ENCODE measurements at regions not wholly inside any gene's neighbourhood (a gene's known extent, or its start where the extent isn't known, plus 50 kb on each side); places are given as distances from the start of the nearest gene placed in this dataset.
"Not testable (repeated sequence)": the region's sequence is repeated elsewhere in the genome, so short reads cannot be mapped to it uniquely, and the experiment has no call there.

GRCh38 chr5:165015547-165015946 is 1510.1 kb downstream of the MAT2B start:
- Histone ChIP-seq H3K4me3 (ENCODE audit: low read length) (no peak overlapping the region), H3K36me3 (ENCODE audit: control insufficient read depth, insufficient read depth, low read length) (no peaks in the 10 kb centered on the region), H3K27me3 (ENCODE audit: control insufficient read depth, insufficient read depth, low read length) (no peaks in the 10 kb centered on the region), H3K4me1 (ENCODE audit: control insufficient read depth, insufficient read depth, low read length) (no peaks in the 10 kb centered on the region), H3K27ac (ENCODE audit: low read depth, low read length) (no peak overlapping the region), H3K9ac (ENCODE audit: low read length) (no peak overlapping the region)

- H3K27me3 ChIP-seq (ENCODE audit: control insufficient read depth, insufficient read depth, low read length), result no peaks in the 10 kb centered on the region
- H3K4me1 ChIP-seq (ENCODE audit: control insufficient read depth, insufficient read depth, low read length), result no peaks in the 10 kb centered on the region
- no peaks in the 10 kb centered on the region for H3K36me3 ChIP-seq (ENCODE audit: control insufficient read depth, insufficient read depth, low read length)
- H3K9ac ChIP-seq (ENCODE audit: low read length), result no peak overlapping the region
- H3K27ac ChIP-seq (ENCODE audit: low read depth, low read length), result no peak overlapping the region
- H3K4me3 ChIP-seq (ENCODE audit: low read length), result no peak overlapping the region
These were observed 1521.6 kb downstream of the MAT2B start for GRCh38 chr5:165026971-165027370.

- Histone ChIP-seq H3K9ac (ENCODE audit: low read length) (no peak overlapping the region), H3K27me3 (ENCODE audit: control insufficient read depth, insufficient read depth, low read length) (no peaks in the 10 kb centered on the region), H3K4me1 (ENCODE audit: control insufficient read depth, insufficient read depth, low read length) (no peaks in the 10 kb centered on the region), H3K4me3 (ENCODE audit: low read length) (no peak overlapping the region), H3K27ac (ENCODE audit: low read depth, low read length) (no peak overlapping the region), H3K36me3 (ENCODE audit: control insufficient read depth, insufficient read depth, low read length) (no peaks in the 10 kb centered on the region)
These were observed 1522.9 kb downstream of the MAT2B start for GRCh38 chr5:165028356-165028755.

GRCh38 chr5:165029099-165029870 is 1523.9 kb downstream of the MAT2B start:
- no peaks in the 10 kb centered on the region for H3K27me3 ChIP-seq (ENCODE audit: control insufficient read depth, insufficient read depth, low read length)
- no peaks in the 10 kb centered on the region for H3K4me1 ChIP-seq (ENCODE audit: control insufficient read depth, insufficient read depth, low read length)
- no peak overlapping the region for H3K27ac ChIP-seq (ENCODE audit: low read depth, low read length)
- H3K9ac ChIP-seq (ENCODE audit: low read length), result no peak overlapping the region
- no peak overlapping the region for H3K4me3 ChIP-seq (ENCODE audit: low read length)
- no peaks in the 10 kb centered on the region for H3K36me3 ChIP-seq (ENCODE audit: control insufficient read depth, insufficient read depth, low read length)

- no peaks in the 10 kb centered on the region for H3K36me3 ChIP-seq (ENCODE audit: control insufficient read depth, insufficient read depth, low read length)
- H3K4me3 ChIP-seq (ENCODE audit: low read length), result no peak overlapping the region
- H3K27me3 ChIP-seq (ENCODE audit: control insufficient read depth, insufficient read depth, low read length), result no peaks in the 10 kb centered on the region
- no peak overlapping the region for H3K27ac ChIP-seq (ENCODE audit: low read depth, low read length)
- H3K9ac ChIP-seq (ENCODE audit: low read length), result no peak overlapping the region
- H3K4me1 ChIP-seq (ENCODE audit: control insufficient read depth, insufficient read depth, low read length), result no peaks in the 10 kb centered on the region
These were observed 1525.6 kb downstream of the MAT2B start for GRCh38 chr5:165030971-165031370.

GRCh38 chr5:165031371-165031770 is 1526.0 kb downstream of the MAT2B start:
- Histone ChIP-seq H3K4me3 (ENCODE audit: low read length) (no peak overlapping the region), H3K27me3 (ENCODE audit: control insufficient read depth, insufficient read depth, low read length) (no peaks in the 10 kb centered on the region), H3K36me3 (ENCODE audit: control insufficient read depth, insufficient read depth, low read length) (no peaks in the 10 kb centered on the region), H3K4me1 (ENCODE audit: control insufficient read depth, insufficient read depth, low read length) (no peaks in the 10 kb centered on the region), H3K9ac (ENCODE audit: low read length) (no peak overlapping the region), H3K27ac (ENCODE audit: low read depth, low read length) (no peak overlapping the region)

- Histone ChIP-seq H3K36me3 (ENCODE audit: control insufficient read depth, insufficient read depth, low read length) (no peaks in the 10 kb centered on the region), H3K4me1 (ENCODE audit: control insufficient read depth, insufficient read depth, low read length) (no peaks in the 10 kb centered on the region), H3K4me3 (ENCODE audit: low read length) (no peak overlapping the region), H3K27me3 (ENCODE audit: control insufficient read depth, insufficient read depth, low read length) (no peaks in the 10 kb centered on the region), H3K27ac (ENCODE audit: low read depth, low read length) (no peak overlapping the region), H3K9ac (ENCODE audit: low read length) (no peak overlapping the region)
These were observed 1530.1 kb downstream of the MAT2B start for GRCh38 chr5:165035520-165035919.

- Histone ChIP-seq H3K4me1 (ENCODE audit: control insufficient read depth, insufficient read depth, low read length) (no peaks in the 10 kb centered on the region), H3K27ac (ENCODE audit: low read depth, low read length) (no peak overlapping the region), H3K36me3 (ENCODE audit: control insufficient read depth, insufficient read depth, low read length) (no peaks in the 10 kb centered on the region), H3K4me3 (ENCODE audit: low read length) (no peak overlapping the region), H3K27me3 (ENCODE audit: control insufficient read depth, insufficient read depth, low read length) (no peaks in the 10 kb centered on the region), H3K9ac (ENCODE audit: low read length) (no peak overlapping the region)
These were observed 1534.3 kb downstream of the MAT2B start for GRCh38 chr5:165039748-165040147.

- not testable (repeated sequence) for H3K27ac ChIP-seq (ENCODE audit: low read depth, low read length); H3K4me1 ChIP-seq (ENCODE audit: control insufficient read depth, insufficient read depth, low read length); H3K27me3 ChIP-seq (ENCODE audit: control insufficient read depth, insufficient read depth, low read length); H3K36me3 ChIP-seq (ENCODE audit: control insufficient read depth, insufficient read depth, low read length); H3K4me3 ChIP-seq (ENCODE audit: low read length); H3K9ac ChIP-seq (ENCODE audit: low read length)
These were observed 1540.5 kb downstream of the MAT2B start for GRCh38 chr5:165045941-165046340.

GRCh38 chr5:165055476-165055875 is 1550.1 kb downstream of the MAT2B start:
- Histone ChIP-seq H3K4me3 (ENCODE audit: low read length) (no peak overlapping the region), H3K27me3 (ENCODE audit: control insufficient read depth, insufficient read depth, low read length) (no peaks in the 10 kb centered on the region), H3K9ac (ENCODE audit: low read length) (no peak overlapping the region), H3K27ac (ENCODE audit: low read depth, low read length) (no peak overlapping the region), H3K4me1 (ENCODE audit: control insufficient read depth, insufficient read depth, low read length) (no peaks in the 10 kb centered on the region), H3K36me3 (ENCODE audit: control insufficient read depth, insufficient read depth, low read length) (no peaks in the 10 kb centered on the region)

- no peaks in the 10 kb centered on the region for H3K27me3 ChIP-seq (ENCODE audit: control insufficient read depth, insufficient read depth, low read length)
- H3K9ac ChIP-seq (ENCODE audit: low read length), result no peak overlapping the region
- no peaks in the 10 kb centered on the region for H3K36me3 ChIP-seq (ENCODE audit: control insufficient read depth, insufficient read depth, low read length)
- no peaks in the 10 kb centered on the region for H3K4me1 ChIP-seq (ENCODE audit: control insufficient read depth, insufficient read depth, low read length)
- no peak overlapping the region for H3K27ac ChIP-seq (ENCODE audit: low read depth, low read length)
- no peak overlapping the region for H3K4me3 ChIP-seq (ENCODE audit: low read length)
These were observed 1551.7 kb downstream of the MAT2B start for GRCh38 chr5:165057145-165057544.

GRCh38 chr5:165066751-165067385 is 1561.4 kb downstream of the MAT2B start:
- Histone ChIP-seq H3K27ac (ENCODE audit: low read depth, low read length) (no peak overlapping the region), H3K4me1 (ENCODE audit: control insufficient read depth, insufficient read depth, low read length) (no peaks in the 10 kb centered on the region), H3K27me3 (ENCODE audit: control insufficient read depth, insufficient read depth, low read length) (no peaks in the 10 kb centered on the region), H3K9ac (ENCODE audit: low read length) (no peak overlapping the region), H3K4me3 (ENCODE audit: low read length) (no peak overlapping the region), H3K36me3 (ENCODE audit: control insufficient read depth, insufficient read depth, low read length) (no peaks in the 10 kb centered on the region)

GRCh38 chr5:165076686-165077085 is 1571.3 kb downstream of the MAT2B start:
- no peak overlapping the region for H3K27ac ChIP-seq (ENCODE audit: low read depth, low read length)
- H3K4me3 ChIP-seq (ENCODE audit: low read length), result no peak overlapping the region
- no peaks in the 10 kb centered on the region for H3K27me3 ChIP-seq (ENCODE audit: control insufficient read depth, insufficient read depth, low read length)
- H3K4me1 ChIP-seq (ENCODE audit: control insufficient read depth, insufficient read depth, low read length), result no peaks in the 10 kb centered on the region
- H3K36me3 ChIP-seq (ENCODE audit: control insufficient read depth, insufficient read depth, low read length), result no peaks in the 10 kb centered on the region
- no peak overlapping the region for H3K9ac ChIP-seq (ENCODE audit: low read length)

Data from rectal smooth muscle tissue (tissue), 1 donor.